Coronary artery (tissue), 2 donors: ENCODE measurements at regions not wholly inside any gene's neighbourhood (a gene's known extent, or its start where the extent isn't known, plus 50 kb on each side); places are given as distances from the start of the nearest gene placed in this dataset.

ENCODE experiments used
- DNase-seq: peaks from one replicate; pipeline ENCODE4 v3.0.0-alpha.2; 2017; ENCODE audit warnings: low spot score
- H3K27ac ChIP-seq, 2 donors: fragments of 200-600 bp; sonication (generic); one replicate each; pipeline ENCODE4 v1.5.1; 2016 to 2019
- H3K4me3 ChIP-seq: fragments of 200-600 bp; sonication (generic); 2 replicates; pipeline ENCODE4 v1.5.1; 2016; ENCODE audit warnings: mild to moderate bottlenecking, moderate library complexity
- CTCF ChIP-seq: fragments of 200-600 bp; sonication (generic); IDR thresholded peaks from one replicate; pipeline ENCODE4 v1.5.1; 2019; ENCODE audit warnings: antibody characterized with exemption

GRCh38 chr5:103498800-103499551 is 63.6 kb downstream of the NUDT12 start:
- H3K4me3 ChIP-seq, result no peak overlapping the region
- no peak for DNase-seq
- no peak overlapping the region for H3K27ac ChIP-seq
- TF ChIP-seq CTCF, result no peak

- DNase-seq, result no peak
- TF ChIP-seq CTCF, result no peak
- H3K4me3 ChIP-seq, result no peak overlapping the region
- no peak overlapping the region for H3K27ac ChIP-seq
Measured at GRCh38 chr5:103498211-103498610, 64.4 kb downstream of the NUDT12 start.

DNA sequence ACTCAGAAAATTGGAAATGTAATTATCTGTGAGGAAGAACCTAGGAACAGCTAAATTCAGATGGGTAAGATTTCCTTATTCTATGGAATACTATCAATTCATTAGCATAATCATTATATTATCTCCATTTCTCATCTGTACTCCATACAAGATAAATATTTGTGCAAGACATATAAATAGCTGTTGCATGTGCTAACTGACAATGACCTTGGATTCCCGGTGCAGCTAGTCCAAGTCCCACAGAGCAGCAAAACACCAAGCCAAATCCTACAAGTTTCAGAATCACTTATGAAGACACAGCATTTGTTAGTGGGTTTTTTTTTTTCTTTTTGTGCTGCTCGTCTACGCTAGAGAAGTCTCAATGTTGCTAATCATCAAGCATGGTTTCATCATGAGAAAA is 64.8 kb downstream of the NUDT12 start:
- no peak for DNase-seq
- Histone ChIP-seq H3K4me3 (no peak overlapping the region), H3K27ac (no peak overlapping the region)
- no peak for TF ChIP-seq CTCF

GRCh38 chr5:103490030-103490739 is 72.4 kb downstream of the NUDT12 start:
- no peak overlapping the region for H3K27ac ChIP-seq
- H3K4me3 ChIP-seq, result no peak overlapping the region
- no peak for DNase-seq
- no peak for TF ChIP-seq CTCF

- H3K4me3 ChIP-seq, result no peak overlapping the region
- DNase-seq, result no peak
- no peak for TF ChIP-seq CTCF
- H3K27ac ChIP-seq, result no peak overlapping the region
Measured at GRCh38 chr5:103489307-103489706, 73.3 kb downstream of the NUDT12 start.

- DNase-seq, result no peak
- Histone ChIP-seq H3K4me3 (no peak overlapping the region), H3K27ac (no peak overlapping the region)
- TF ChIP-seq CTCF, result no peak
Measured at GRCh38 chr5:103487822-103488493, 74.6 kb downstream of the NUDT12 start.
